ENCODE measurements at regions not wholly inside any gene's neighbourhood (a gene's known extent, or its start where the extent isn't known, plus 50 kb on each side); places are given as distances from the start of the nearest gene placed in this dataset.

DNA sequence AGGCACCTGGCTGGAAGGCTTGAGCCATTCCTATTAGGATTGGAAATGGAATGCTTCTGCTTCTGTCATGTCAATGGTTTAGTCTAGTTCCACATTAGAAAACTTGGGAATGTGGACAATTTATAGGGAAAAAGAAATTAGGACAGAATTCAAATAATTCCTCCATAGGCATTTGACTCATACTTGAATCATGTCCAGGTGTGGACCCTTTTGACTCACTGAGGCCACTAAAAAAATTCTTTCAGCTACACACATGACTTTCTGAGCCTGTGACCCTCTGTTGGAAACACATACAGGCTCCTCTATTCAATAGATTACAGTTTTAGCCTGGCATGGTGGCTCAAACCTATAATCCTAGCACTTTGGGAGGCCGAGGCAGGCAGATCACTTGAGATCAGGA, 100.5 kb downstream of the RASSF10 start:
- TF ChIP-seq FOXP2 (optimal IDR thresholded peaks at IDR 0.05; ENCODE audit: borderline replicate concordance, extremely low read depth, extremely low read length, insufficient read depth): no peak
- no peak for TF ChIP-seq POLR2AphosphoS5 (IDR thresholded peaks at IDR 0.05; ENCODE audit: low read depth, low read length)
- no peak for TF ChIP-seq SIN3A (IDR thresholded peaks at IDR 0.05; ENCODE audit: borderline replicate concordance, insufficient read depth, low read length)
- no peak for TF ChIP-seq REST (IDR thresholded peaks at IDR 0.05; ENCODE audit: insufficient read depth in 1 of 2, low read depth in 2 of 2, low read length in 2 of 2)
- TF ChIP-seq TAF1 (IDR thresholded peaks at IDR 0.05; ENCODE audit: borderline replicate concordance, insufficient read depth, low read length): no peak

DNA sequence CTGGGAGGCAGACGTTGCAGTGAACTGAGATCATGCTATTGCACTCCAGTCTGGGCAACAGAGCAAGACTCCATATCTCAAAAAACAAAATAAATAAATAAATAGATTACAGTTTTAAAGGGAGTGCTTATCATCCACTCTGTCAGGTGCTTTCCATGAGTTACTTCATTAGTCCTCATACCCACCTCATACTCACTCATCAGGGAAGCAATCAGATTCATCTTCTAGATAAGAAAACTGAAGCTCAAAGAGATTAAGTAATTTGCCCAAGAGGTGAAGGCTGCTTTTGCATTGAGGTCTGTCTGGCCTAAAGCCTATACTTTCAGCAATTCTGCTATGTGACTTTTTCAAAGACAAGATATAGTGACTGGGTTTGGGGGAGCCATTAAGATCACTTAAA, 101.0 kb downstream of the RASSF10 start:
- TF ChIP-seq FOXP2 (optimal IDR thresholded peaks at IDR 0.05; ENCODE audit: borderline replicate concordance, extremely low read depth, extremely low read length, insufficient read depth): no peak
- TF ChIP-seq POLR2AphosphoS5 (IDR thresholded peaks at IDR 0.05; ENCODE audit: low read depth, low read length): no peak
- no peak for TF ChIP-seq REST (IDR thresholded peaks at IDR 0.05; ENCODE audit: insufficient read depth in 1 of 2, low read depth in 2 of 2, low read length in 2 of 2)
- TF ChIP-seq TAF1 (IDR thresholded peaks at IDR 0.05; ENCODE audit: borderline replicate concordance, insufficient read depth, low read length): no peak
- TF ChIP-seq SIN3A (IDR thresholded peaks at IDR 0.05; ENCODE audit: borderline replicate concordance, insufficient read depth, low read length): no peak

GRCh38 chr11:13110929-13111812, 102.1 kb downstream of the RASSF10 start:
- no peak for TF ChIP-seq REST (IDR thresholded peaks at IDR 0.05; ENCODE audit: insufficient read depth in 1 of 2, low read depth in 2 of 2, low read length in 2 of 2)
- no peak for TF ChIP-seq SIN3A (IDR thresholded peaks at IDR 0.05; ENCODE audit: borderline replicate concordance, insufficient read depth, low read length)

GRCh38 chr11:13111813-13112130, 102.7 kb downstream of the RASSF10 start:
- TF ChIP-seq REST (IDR thresholded peaks at IDR 0.05; ENCODE audit: insufficient read depth in 1 of 2, low read depth in 2 of 2, low read length in 2 of 2) (no peak), SIN3A (IDR thresholded peaks at IDR 0.05; ENCODE audit: borderline replicate concordance, insufficient read depth, low read length) (no peak), POLR2AphosphoS5 (IDR thresholded peaks at IDR 0.05; ENCODE audit: low read depth, low read length) (no peak), FOXP2 (optimal IDR thresholded peaks at IDR 0.05; ENCODE audit: borderline replicate concordance, extremely low read depth, extremely low read length, insufficient read depth) (no peak), TAF1 (IDR thresholded peaks at IDR 0.05; ENCODE audit: borderline replicate concordance, insufficient read depth, low read length) (no peak)
